ENCODE measurements at regions not wholly inside any gene's neighbourhood (a gene's known extent, or its start where the extent isn't known, plus 50 kb on each side); places are given as distances from the start of the nearest gene placed in this dataset.

GRCh38 chr14:82182646-82183045 lies 649.0 kb upstream of the SEL1L start:
- in situ Hi-C loops (cut with MboI; ENCODE audit: low sequenced_read_pairs, unreplicated experiment) = no loop called here
- no peak for DNase-seq (ENCODE audit: low spot score)
- no peak for TF ChIP-seq CTCF (IDR thresholded peaks at IDR 0.05; ENCODE audit: borderline replicate concordance, control extremely low read depth, extremely low read depth, insufficient read depth, missing control alignments)

GRCh38 chr14:82190742-82191141 lies 657.1 kb upstream of the SEL1L start:
- TF ChIP-seq CTCF (IDR thresholded peaks at IDR 0.05; ENCODE audit: borderline replicate concordance, control extremely low read depth, extremely low read depth, insufficient read depth, missing control alignments) = no peak
- no peak for DNase-seq (ENCODE audit: low spot score)
- in situ Hi-C loops (cut with MboI; ENCODE audit: low sequenced_read_pairs, unreplicated experiment) = no loop called here

- TF ChIP-seq CTCF (IDR thresholded peaks at IDR 0.05; ENCODE audit: borderline replicate concordance, control extremely low read depth, extremely low read depth, insufficient read depth, missing control alignments) = no peak
- in situ Hi-C loops (cut with MboI; ENCODE audit: low sequenced_read_pairs, unreplicated experiment) = no loop called here
- no peak for DNase-seq (ENCODE audit: low spot score)
These were observed 658.7 kb upstream of the SEL1L start for GRCh38 chr14:82192387-82192786.

GRCh38 chr14:82223276-82223675 lies 689.6 kb upstream of the SEL1L start:
- no peak for TF ChIP-seq CTCF (IDR thresholded peaks at IDR 0.05; ENCODE audit: borderline replicate concordance, control extremely low read depth, extremely low read depth, insufficient read depth, missing control alignments)
- in situ Hi-C loops (cut with MboI; ENCODE audit: low sequenced_read_pairs, unreplicated experiment) = no loop called here
- no peak for DNase-seq (ENCODE audit: low spot score)

GRCh38 chr14:82224610-82225009 lies 691.0 kb upstream of the SEL1L start:
- no peak for TF ChIP-seq CTCF (IDR thresholded peaks at IDR 0.05; ENCODE audit: borderline replicate concordance, control extremely low read depth, extremely low read depth, insufficient read depth, missing control alignments)
- no peak for DNase-seq (ENCODE audit: low spot score)
- in situ Hi-C loops (cut with MboI; ENCODE audit: low sequenced_read_pairs, unreplicated experiment) = no loop called here

GRCh38 chr14:82230748-82231147 lies 697.1 kb upstream of the SEL1L start:
- in situ Hi-C loops (cut with MboI; ENCODE audit: low sequenced_read_pairs, unreplicated experiment) = no loop called here
- TF ChIP-seq CTCF (IDR thresholded peaks at IDR 0.05; ENCODE audit: borderline replicate concordance, control extremely low read depth, extremely low read depth, insufficient read depth, missing control alignments) = no peak
- no peak for DNase-seq (ENCODE audit: low spot score)

- DNase-seq (ENCODE audit: low spot score) = no peak
- in situ Hi-C loops (cut with MboI; ENCODE audit: low sequenced_read_pairs, unreplicated experiment) = no loop called here
- no peak for TF ChIP-seq CTCF (IDR thresholded peaks at IDR 0.05; ENCODE audit: borderline replicate concordance, control extremely low read depth, extremely low read depth, insufficient read depth, missing control alignments)
These were observed 705.0 kb upstream of the SEL1L start for GRCh38 chr14:82238649-82239048.

Data from GM13976 (cell line).